BE2C (cell line): ENCODE measurements at regions not wholly inside any gene's neighbourhood (a gene's known extent, or its start where the extent isn't known, plus 50 kb on each side); places are given as distances from the start of the nearest gene placed in this dataset.

Experiments
- DNase-seq: peaks from one replicate; pipeline ENCODE4 v3.0.0-alpha.2; 2020
- H3K27me3 ChIP-seq: fragments of 250-450 bp; sonication (Bioruptor Pico); 2 replicates; pipeline ENCODE4 v1.5.1; 2020; ENCODE audit warnings: mild to moderate bottlenecking
- H3K36me3 ChIP-seq: fragments of 250-450 bp; sonication (Bioruptor Pico); 2 replicates; pipeline ENCODE4 v1.5.1; 2020; ENCODE audit warnings: mild to moderate bottlenecking
- H3K4me1 ChIP-seq: fragments of 250-450 bp; sonication (Bioruptor Pico); 2 replicates; pipeline ENCODE4 v1.5.1; 2020
- H3K4me3 ChIP-seq: 2 replicates; pipeline ENCODE4 v1.5.1; 2011; ENCODE audit warnings: low read depth, low read length
- H3K9me3 ChIP-seq: fragments of 250-450 bp; sonication (Bioruptor Pico); 2 replicates; pipeline ENCODE4 v1.5.1; 2020
- CTCF ChIP-seq: IDR thresholded peaks from 2 replicates; pipeline ENCODE4 v1.5.1; 2012; ENCODE audit warnings: mild to moderate bottlenecking, low read depth, low read length

GRCh38 chr5:105101577-105101976, 1539.0 kb upstream of the NUDT12 start:
- no peaks in the 10 kb centered on the region for H3K36me3 ChIP-seq
- H3K4me3 ChIP-seq: no peak overlapping the region
- no peaks in the 10 kb centered on the region for H3K27me3 ChIP-seq
- no peak for TF ChIP-seq CTCF
- H3K9me3 ChIP-seq: no peaks in the 10 kb centered on the region
- DNase-seq: no peak
- no peaks in the 10 kb centered on the region for H3K4me1 ChIP-seq

GRCh38 chr5:105088961-105089360, 1526.4 kb upstream of the NUDT12 start:
- Histone ChIP-seq H3K4me3 (no peak overlapping the region), H3K4me1 (no peaks in the 10 kb centered on the region), H3K9me3 (no peaks in the 10 kb centered on the region), H3K27me3 (no peaks in the 10 kb centered on the region), H3K36me3 (no peaks in the 10 kb centered on the region)
- DNase-seq: no peak
- TF ChIP-seq CTCF: no peak

- Histone ChIP-seq H3K36me3 (no peaks in the 10 kb centered on the region), H3K9me3 (no peaks in the 10 kb centered on the region), H3K4me3 (no peak overlapping the region), H3K27me3 (no peaks in the 10 kb centered on the region), H3K4me1 (no peaks in the 10 kb centered on the region)
- no peak for TF ChIP-seq CTCF
- no peak for DNase-seq
These were observed 1525.5 kb upstream of the NUDT12 start for GRCh38 chr5:105088102-105088501.

- H3K9me3 ChIP-seq: no peaks in the 10 kb centered on the region
- DNase-seq: no peak
- TF ChIP-seq CTCF: no peak
- H3K36me3 ChIP-seq: no peaks in the 10 kb centered on the region
- no peak overlapping the region for H3K4me3 ChIP-seq
- H3K4me1 ChIP-seq: no peaks in the 10 kb centered on the region
- no peaks in the 10 kb centered on the region for H3K27me3 ChIP-seq
These were observed 1495.3 kb upstream of the NUDT12 start for GRCh38 chr5:105057893-105058292.

GRCh38 chr5:105057001-105057436, 1494.4 kb upstream of the NUDT12 start:
- Histone ChIP-seq H3K36me3 (no peaks in the 10 kb centered on the region), H3K4me3 (no peak overlapping the region), H3K4me1 (no peaks in the 10 kb centered on the region), H3K27me3 (no peaks in the 10 kb centered on the region), H3K9me3 (no peaks in the 10 kb centered on the region)
- TF ChIP-seq CTCF: no peak
- no peak for DNase-seq

- TF ChIP-seq CTCF: no peak
- no peak for DNase-seq
- no peaks in the 10 kb centered on the region for H3K9me3 ChIP-seq
- no peaks in the 10 kb centered on the region for H3K27me3 ChIP-seq
- no peaks in the 10 kb centered on the region for H3K36me3 ChIP-seq
- no peaks in the 10 kb centered on the region for H3K4me1 ChIP-seq
- no peak overlapping the region for H3K4me3 ChIP-seq
These were observed 1491.8 kb upstream of the NUDT12 start for GRCh38 chr5:105054406-105054805.
